SJSA1 (cell line): ENCODE measurements at regions not wholly inside any gene's neighbourhood (a gene's known extent, or its start where the extent isn't known, plus 50 kb on each side); places are given as distances from the start of the nearest gene placed in this dataset.
A peak's percentile ranks its signal among the peaks of the same experiment; 100 is the strongest.
"Not testable (repeated sequence)": the region's sequence is repeated elsewhere in the genome, so short reads cannot be mapped to it uniquely, and the experiment has no call there.

ENCODE experiments used
- DNase-seq, 2 experiments: peaks; one replicate each; pipeline ENCODE4 v3.0.0-alpha.2; 2015 to 2020; ENCODE audit warnings: low spot score in 2 of 2, low read depth in 1 of 2
- H3K27ac ChIP-seq: fragments of 250-450 bp; sonication (Bioruptor Pico); 2 replicates; pipeline ENCODE4 v1.5.1; 2020; ENCODE audit warnings: mild to moderate bottlenecking, moderate library complexity
- H3K27me3 ChIP-seq: fragments of 250-450 bp; sonication (Bioruptor Pico); replicated peaks from 2 replicates; pipeline ENCODE4 v1.5.1; 2020; ENCODE audit warnings: mild to moderate bottlenecking, moderate library complexity
- H3K36me3 ChIP-seq: fragments of 250-450 bp; sonication (Bioruptor Pico); 2 replicates; pipeline ENCODE4 v1.5.1; 2020; ENCODE audit warnings: mild to moderate bottlenecking
- H3K4me1 ChIP-seq: fragments of 250-450 bp; sonication (Bioruptor Pico); replicated peaks from 2 replicates; pipeline ENCODE4 v1.6.1; 2021; ENCODE audit warnings: mild to moderate bottlenecking
- H3K4me3 ChIP-seq: fragments of 250-450 bp; sonication (Bioruptor Pico); 2 replicates; pipeline ENCODE4 v1.5.1; 2020; ENCODE audit warnings: mild to moderate bottlenecking
- H3K9me3 ChIP-seq: fragments of 250-450 bp; sonication (Bioruptor Pico); replicated peaks from 2 replicates; pipeline ENCODE4 v1.5.1; 2020; ENCODE audit warnings: mild to moderate bottlenecking

DNA sequence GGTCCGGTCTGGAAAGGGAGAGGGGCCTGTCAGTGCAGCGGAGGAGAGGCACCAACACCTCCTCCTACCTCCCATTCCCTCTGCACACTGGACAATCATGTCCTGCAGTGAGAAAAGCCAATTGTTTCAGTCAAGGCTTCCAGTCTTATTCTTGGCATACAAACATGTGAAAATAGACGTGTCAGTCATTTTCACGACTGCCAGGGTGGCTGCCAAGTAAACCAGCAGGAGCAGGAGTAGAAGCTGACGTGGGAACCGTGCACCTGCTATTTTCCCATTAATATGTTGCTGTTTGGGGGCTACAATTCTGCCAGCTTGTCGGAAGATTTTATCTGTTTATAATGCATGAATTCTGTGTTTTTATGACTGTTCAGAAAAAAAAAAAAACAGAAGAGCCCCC, 202.3 kb downstream of the SPP2 start:
- Histone ChIP-seq H3K4me3 (no peak overlapping the region), H3K9me3 (no peaks in the 10 kb centered on the region), H3K36me3 (no peaks in the 10 kb centered on the region), H3K27ac (peak overlapping the region; percentile 94), H3K27me3 (no peaks in the 10 kb centered on the region), H3K4me1 (peaks cover 53% of the 10 kb centered on the region)
- no peak for DNase-seq

- H3K9me3 ChIP-seq: no peaks in the 10 kb centered on the region
- peaks cover 60% of the 10 kb centered on the region for H3K4me1 ChIP-seq
- DNase-seq: peak; percentile 90 to 95
- H3K27ac ChIP-seq: peak overlapping the region; percentile 94
- no peaks in the 10 kb centered on the region for H3K27me3 ChIP-seq
- no peaks in the 10 kb centered on the region for H3K36me3 ChIP-seq
- no peak overlapping the region for H3K4me3 ChIP-seq
These were observed 201.1 kb downstream of the SPP2 start for GRCh38 chr2:234251326-234252271.

GRCh38 chr2:234250926-234251325, 200.4 kb downstream of the SPP2 start:
- peaks cover 67% of the 10 kb centered on the region for H3K4me1 ChIP-seq
- peak in 1 of 2 experiments; percentile 5 for DNase-seq
- peak overlapping the region; percentile 94 for H3K27ac ChIP-seq
- no peaks in the 10 kb centered on the region for H3K36me3 ChIP-seq
- no peaks in the 10 kb centered on the region for H3K9me3 ChIP-seq
- H3K4me3 ChIP-seq: no peak overlapping the region
- no peaks in the 10 kb centered on the region for H3K27me3 ChIP-seq

DNA sequence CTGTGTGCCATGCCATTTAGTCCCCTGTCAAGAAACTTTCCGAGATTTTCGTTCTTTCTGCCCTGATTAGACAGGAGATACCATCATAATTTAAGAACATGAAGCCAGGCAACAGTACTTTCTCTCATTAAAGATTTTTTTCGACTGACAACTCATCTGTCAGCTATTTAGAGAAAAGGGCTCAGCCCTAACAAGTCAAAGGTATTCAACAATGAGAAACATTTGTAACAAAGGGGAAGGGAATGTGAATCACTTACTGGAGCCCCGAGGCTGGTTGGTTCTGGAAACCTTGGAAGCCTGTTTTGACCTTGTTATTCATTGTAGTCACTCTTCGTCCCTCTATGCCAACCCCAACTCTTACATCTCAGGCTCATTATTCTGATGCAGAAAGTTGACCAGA, 199.4 kb downstream of the SPP2 start:
- H3K27me3 ChIP-seq: no peaks in the 10 kb centered on the region
- H3K4me1 ChIP-seq: peaks cover 76% of the 10 kb centered on the region
- no peak overlapping the region for H3K4me3 ChIP-seq
- DNase-seq: peak; percentile 81 to 91
- no peaks in the 10 kb centered on the region for H3K9me3 ChIP-seq
- peak overlapping the region; percentile 94 for H3K27ac ChIP-seq
- H3K36me3 ChIP-seq: no peaks in the 10 kb centered on the region

- H3K36me3 ChIP-seq: no peaks in the 10 kb centered on the region
- H3K9me3 ChIP-seq: no peaks in the 10 kb centered on the region
- no peak overlapping the region for H3K4me3 ChIP-seq
- DNase-seq: peak in 1 of 2 experiments; percentile 5
- H3K4me1 ChIP-seq: peaks cover 83% of the 10 kb centered on the region
- H3K27me3 ChIP-seq: no peaks in the 10 kb centered on the region
- H3K27ac ChIP-seq: peak overlapping the region; percentile 94
These were observed 198.7 kb downstream of the SPP2 start for GRCh38 chr2:234249034-234249735.

- not testable (repeated sequence) for H3K36me3 ChIP-seq, H3K27ac ChIP-seq, DNase-seq, H3K27me3 ChIP-seq, H3K4me3 ChIP-seq, H3K9me3 ChIP-seq
- peaks cover 92% of the 10 kb centered on the region for H3K4me1 ChIP-seq
These were observed 197.8 kb downstream of the SPP2 start for GRCh38 chr2:234248213-234248710.

DNA sequence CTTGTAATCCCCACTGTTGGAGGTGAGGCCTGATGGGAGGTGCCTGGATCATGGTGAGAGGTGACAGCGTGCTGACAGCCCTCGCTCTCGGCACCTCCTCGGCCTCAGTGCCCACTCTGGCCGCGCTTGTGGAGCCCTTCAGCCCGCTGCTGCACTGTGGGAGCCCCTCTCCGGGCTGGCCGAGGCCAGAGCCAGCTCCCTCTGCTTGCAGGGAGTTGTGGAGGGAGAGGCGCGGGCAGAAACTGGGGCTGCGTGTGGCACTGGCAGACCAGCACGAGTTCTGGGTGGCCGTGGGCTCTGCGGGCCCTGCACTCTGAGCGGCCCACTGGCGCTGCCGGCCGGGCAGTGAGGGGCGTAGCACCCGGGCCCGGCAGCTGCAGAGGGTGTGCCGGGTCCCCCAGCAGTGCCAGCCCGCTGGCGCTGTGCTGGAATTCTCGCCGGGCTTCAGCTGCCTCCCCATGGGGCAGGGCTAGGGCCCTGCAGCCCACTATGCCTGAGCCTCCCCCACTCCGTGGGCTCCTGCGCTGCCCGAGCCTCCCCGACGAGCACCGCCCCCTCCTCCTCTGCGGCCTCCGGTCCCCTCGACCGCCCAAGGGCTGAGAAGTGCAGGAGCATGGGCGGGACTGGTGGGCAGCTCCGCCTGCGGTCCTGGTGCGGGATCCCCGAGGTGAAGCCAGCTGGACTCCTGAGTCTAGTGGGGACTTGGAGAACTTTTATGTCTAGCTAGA, 197.1 kb downstream of the SPP2 start:
- Histone ChIP-seq H3K27ac (no peak overlapping the region; the same call in 1 of the 2 replicates), H3K27me3 (no peaks in the 10 kb centered on the region), H3K4me1 (peaks cover 94% of the 10 kb centered on the region), H3K36me3 (no peaks in the 10 kb centered on the region), H3K9me3 (no peaks in the 10 kb centered on the region), H3K4me3 (no peak overlapping the region)
- no peak for DNase-seq

- Histone ChIP-seq H3K4me1 (peaks cover 96% of the 10 kb centered on the region), H3K27ac (peak overlapping the region; percentile 87), H3K9me3 (no peaks in the 10 kb centered on the region), H3K4me3 (no peak overlapping the region), H3K36me3 (no peaks in the 10 kb centered on the region), H3K27me3 (no peaks in the 10 kb centered on the region)
- peak in 1 of 2 experiments; percentile 82 for DNase-seq
These were observed 195.4 kb downstream of the SPP2 start for GRCh38 chr2:234245945-234246344.

DNA sequence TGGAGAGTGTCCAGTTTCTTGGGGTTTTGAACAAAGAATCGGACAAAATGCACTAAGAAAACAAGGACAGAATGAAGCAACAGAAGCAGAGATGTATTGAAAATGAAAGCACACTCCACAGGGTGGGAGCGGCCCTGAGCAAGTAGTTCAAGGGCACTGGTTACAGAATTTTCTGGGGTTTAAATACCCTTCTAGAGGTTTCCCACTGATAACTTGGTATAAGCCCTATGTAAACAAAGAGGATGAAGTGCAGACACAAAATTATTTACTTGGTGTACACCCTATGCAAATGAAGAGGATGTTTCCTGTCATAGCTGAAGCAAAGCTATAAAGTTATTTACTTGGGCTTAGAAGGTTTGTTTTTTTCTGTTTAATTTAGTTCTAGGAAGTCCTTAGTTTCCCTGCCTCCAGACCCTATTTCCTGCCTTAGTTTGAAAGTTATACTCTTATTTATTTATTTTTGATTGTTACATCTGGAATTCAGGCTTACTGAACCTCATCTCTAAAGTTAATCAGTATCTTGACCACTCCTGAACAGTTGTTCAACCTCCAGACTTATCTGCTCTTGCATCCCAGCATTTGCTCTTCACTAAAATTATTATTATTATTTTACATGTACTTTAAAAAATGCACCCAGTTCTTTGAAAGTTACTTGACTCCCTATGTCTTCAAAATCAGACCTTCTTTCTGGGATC, 193.5 kb downstream of the SPP2 start:
- H3K4me1 ChIP-seq: peaks cover 80% of the 10 kb centered on the region
- H3K27me3 ChIP-seq: no peaks in the 10 kb centered on the region
- H3K4me3 ChIP-seq: no peak overlapping the region; the same call in 1 of the 2 replicates
- H3K9me3 ChIP-seq: no peaks in the 10 kb centered on the region
- H3K27ac ChIP-seq: peak overlapping the region; percentile 87
- H3K36me3 ChIP-seq: no peaks in the 10 kb centered on the region
- peak in 1 of 2 experiments; percentile 65 for DNase-seq

- H3K4me3 ChIP-seq: no peak overlapping the region
- no peaks in the 10 kb centered on the region for H3K36me3 ChIP-seq
- H3K27ac ChIP-seq: peak overlapping the region; percentile 4; the same call in 1 of the 2 replicates
- peaks cover 64% of the 10 kb centered on the region for H3K4me1 ChIP-seq
- no peak for DNase-seq
- no peaks in the 10 kb centered on the region for H3K27me3 ChIP-seq
- H3K9me3 ChIP-seq: no peaks in the 10 kb centered on the region
These were observed 191.9 kb downstream of the SPP2 start for GRCh38 chr2:234242459-234242836.

DNA sequence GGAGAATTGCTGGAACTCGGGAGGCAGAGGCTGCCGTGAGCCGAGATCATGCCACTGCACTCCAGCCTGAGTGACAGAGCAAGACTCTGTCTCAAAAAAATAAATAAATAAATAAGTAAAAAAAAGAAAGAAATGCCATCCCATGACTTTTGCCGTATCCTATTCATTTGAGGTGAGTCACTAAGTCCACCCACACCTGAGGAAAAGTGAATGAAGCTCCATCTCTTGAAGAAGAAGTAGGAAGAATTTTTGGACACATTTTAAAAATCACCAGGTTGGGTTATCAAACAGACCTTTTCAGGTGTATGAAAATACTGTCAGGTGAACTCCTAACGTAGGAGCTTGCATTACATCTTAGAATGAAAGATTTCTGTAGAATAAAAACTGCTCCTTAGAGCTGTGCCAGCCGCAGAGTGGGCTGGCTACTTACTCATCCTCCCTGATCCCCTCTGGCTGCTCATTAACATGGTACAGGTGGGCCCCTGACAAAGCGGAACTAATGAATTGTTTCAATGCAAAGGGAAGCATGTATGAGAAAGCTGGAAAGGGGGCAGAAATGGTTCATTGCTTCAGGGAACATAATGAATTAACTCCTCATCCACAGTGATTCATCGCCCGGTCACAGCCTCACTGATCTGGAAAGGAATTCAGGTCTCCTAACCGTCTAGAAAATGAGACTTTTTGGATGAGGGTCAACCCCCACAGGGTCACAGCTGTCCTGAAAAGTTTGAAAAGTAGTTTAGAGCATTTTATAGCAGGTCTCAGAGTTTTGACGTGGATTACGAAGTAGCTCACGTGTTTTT, 191.4 kb downstream of the SPP2 start:
- no peaks in the 10 kb centered on the region for H3K27me3 ChIP-seq
- DNase-seq: peak; percentile 62 to 69
- peaks cover 58% of the 10 kb centered on the region for H3K4me1 ChIP-seq
- H3K9me3 ChIP-seq: no peaks in the 10 kb centered on the region
- no peaks in the 10 kb centered on the region for H3K36me3 ChIP-seq
- peak overlapping the region; percentile 4; the same call in 1 of the 2 replicates for H3K27ac ChIP-seq
- H3K4me3 ChIP-seq: no peak overlapping the region

GRCh38 chr2:234240917-234241316, 190.4 kb downstream of the SPP2 start:
- Histone ChIP-seq H3K4me3 (no peak overlapping the region), H3K27me3 (no peaks in the 10 kb centered on the region), H3K9me3 (no peaks in the 10 kb centered on the region; the same call in 1 of the 2 replicates), H3K27ac (no peak overlapping the region), H3K36me3 (no peaks in the 10 kb centered on the region), H3K4me1 (peaks cover 49% of the 10 kb centered on the region)
- peak in 1 of 2 experiments; percentile 5 for DNase-seq
